MV-4-11 (cell line): ENCODE measurements at regions not wholly inside any gene's neighbourhood (a gene's known extent, or its start where the extent isn't known, plus 50 kb on each side); places are given as distances from the start of the nearest gene placed in this dataset.
A peak's percentile ranks its signal among the peaks of the same experiment; 100 is the strongest.

ENCODE experiments used
- DNase-seq: peaks from one replicate; lab custom pipeline; 2025; lab: John Stamatoyannopoulos, UW

DNA sequence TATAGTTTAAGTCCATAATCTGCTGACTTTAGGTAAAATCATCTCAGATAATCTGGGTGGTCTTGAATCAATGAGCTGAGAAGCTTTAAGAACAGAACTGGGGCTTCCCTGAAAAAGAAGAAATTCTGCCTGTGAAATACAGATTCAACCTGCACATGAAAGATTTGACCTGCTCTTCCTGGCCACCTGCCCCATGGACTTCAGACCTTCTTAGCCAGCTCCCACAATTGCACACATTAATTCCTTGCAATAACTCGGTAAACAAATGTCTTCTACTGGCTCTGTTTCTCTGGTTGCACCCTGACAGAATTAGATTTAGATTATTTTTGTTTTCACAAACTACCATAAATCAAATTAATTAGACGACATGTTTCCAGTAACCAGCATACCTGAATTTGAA, 2117.9 kb upstream of the C9orf72 start:
- DNase-seq = no peak

GRCh38 chr9:29691758-29692407, 2118.6 kb upstream of the C9orf72 start:
- DNase-seq = peak; percentile 38

- DNase-seq = no peak
Measured at GRCh38 chr9:29697011-29697410, 2123.7 kb upstream of the C9orf72 start.

DNA sequence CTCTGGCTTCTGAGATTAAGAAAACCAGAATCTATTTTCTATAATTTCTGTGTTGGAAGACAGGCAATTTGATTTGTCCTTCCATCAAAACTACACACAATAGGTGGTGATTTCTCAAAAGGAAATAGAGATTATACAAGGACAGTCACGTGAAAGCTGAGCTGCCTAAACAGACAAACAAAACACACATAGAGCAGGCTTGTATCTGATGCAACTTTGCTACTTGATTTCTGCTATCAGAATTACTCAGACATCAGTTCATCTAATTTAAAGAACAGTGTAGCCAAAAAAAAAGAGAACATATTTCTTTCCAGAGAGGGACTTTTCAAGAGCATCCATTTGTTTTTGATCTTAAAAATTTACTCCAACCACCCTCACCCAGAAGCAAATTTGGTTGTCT, 2128.3 kb upstream of the C9orf72 start:
- DNase-seq = no peak

GRCh38 chr9:29701971-29702370, 2128.7 kb upstream of the C9orf72 start:
- DNase-seq = no peak

DNA sequence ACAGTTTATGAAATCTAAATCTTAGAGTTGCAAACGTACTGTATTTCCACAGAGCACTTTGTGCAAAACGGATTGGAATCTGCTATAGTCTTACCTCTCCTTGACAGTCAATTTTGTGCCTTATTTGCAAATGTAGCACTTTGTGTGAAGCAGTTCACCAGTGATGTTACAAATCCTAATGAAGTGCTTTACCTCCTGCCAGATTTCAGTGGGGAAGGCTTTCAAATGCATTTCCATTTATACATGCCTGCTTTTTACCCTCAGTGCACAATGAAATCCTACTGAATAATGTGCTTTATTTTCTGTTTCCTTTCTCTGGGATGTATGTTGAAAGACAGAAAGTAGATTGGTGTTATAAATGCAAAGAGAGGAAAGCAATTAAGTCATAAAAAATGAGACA, 2141.6 kb upstream of the C9orf72 start:
- DNase-seq = no peak

- DNase-seq = no peak
Measured at GRCh38 chr9:29717631-29718030, 2144.3 kb upstream of the C9orf72 start.

- no peak for DNase-seq
Measured at GRCh38 chr9:29730163-29730562, 2156.9 kb upstream of the C9orf72 start.

DNA sequence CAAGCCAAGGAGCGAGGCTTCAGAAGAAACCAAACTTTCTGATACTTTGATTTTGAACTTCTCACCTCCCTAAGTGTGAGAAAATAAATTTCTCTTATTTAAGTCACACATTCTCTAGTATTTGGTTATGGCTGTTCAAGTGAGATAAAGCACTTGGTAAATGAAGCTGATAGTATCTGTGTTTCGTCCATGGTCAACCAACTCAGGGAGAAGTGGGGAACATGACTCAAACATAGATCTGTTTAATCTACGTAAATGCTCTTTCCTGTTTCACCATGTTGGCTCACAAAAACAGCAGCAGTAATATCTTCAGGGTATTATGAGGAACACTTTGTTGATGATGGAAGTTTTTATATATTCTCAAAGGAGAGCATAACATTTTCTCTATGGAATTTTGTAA, 2167.2 kb upstream of the C9orf72 start:
- no peak for DNase-seq

DNA sequence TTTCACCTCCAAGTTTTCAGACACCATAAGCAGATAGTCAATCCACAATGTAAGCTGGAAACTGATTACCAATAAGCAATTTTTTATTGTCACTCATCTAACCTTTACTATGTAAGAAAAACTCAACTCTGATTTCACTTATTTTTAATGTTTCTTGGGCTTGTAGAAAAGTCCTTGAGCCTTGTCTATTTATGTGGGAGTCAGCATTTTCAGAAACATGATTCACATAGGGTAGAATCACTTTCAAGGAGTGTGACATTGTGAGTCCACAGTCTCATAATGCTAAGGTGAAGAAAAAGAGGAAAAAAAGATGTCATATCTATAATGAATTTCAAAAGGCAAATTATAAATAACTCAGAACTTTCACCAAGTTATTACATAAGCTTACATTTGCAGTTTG, 2167.9 kb upstream of the C9orf72 start:
- DNase-seq = no peak

- no peak for DNase-seq
Measured at GRCh38 chr9:29750062-29750461, 2176.8 kb upstream of the C9orf72 start.

DNA sequence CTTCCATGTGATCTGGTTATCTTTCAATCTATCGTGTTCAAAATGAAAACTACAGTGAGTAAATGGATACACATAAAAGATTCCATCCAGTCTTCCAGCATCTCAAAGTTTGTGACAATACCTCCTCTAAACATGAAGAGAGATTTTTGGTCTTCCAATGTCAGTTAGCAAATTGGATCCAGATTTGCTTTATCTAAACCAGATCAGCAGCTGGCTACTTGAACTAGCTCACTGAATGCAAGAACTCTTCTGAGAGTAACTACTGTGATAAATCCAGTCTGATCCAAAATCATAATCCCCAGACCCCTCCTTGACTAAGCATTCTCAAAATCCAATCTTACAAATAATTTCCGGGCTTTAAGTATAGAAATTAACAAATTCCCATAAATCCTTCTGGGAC, 2177.9 kb upstream of the C9orf72 start:
- no peak for DNase-seq

DNA sequence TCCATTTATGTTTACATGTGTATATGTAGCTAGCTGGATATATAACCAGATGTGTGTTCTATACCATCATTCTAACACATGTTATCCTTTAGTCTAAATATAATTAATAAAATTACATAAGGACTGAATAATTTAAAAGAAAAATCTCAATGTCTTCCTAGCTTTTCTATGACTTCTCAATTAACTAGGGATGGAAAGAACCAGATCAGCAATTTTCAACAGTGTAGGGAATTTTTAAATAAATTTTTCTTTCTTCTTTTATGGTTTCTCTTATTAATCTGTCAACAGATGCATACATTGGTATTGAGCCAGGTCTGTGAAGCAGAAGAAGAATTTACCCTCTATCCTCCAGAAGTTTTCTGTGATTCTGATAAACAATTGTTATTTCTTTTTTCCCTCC, 2180.4 kb upstream of the C9orf72 start:
- no peak for DNase-seq

GRCh38 chr9:29769019-29769418, 2195.7 kb upstream of the C9orf72 start:
- no peak for DNase-seq

DNA sequence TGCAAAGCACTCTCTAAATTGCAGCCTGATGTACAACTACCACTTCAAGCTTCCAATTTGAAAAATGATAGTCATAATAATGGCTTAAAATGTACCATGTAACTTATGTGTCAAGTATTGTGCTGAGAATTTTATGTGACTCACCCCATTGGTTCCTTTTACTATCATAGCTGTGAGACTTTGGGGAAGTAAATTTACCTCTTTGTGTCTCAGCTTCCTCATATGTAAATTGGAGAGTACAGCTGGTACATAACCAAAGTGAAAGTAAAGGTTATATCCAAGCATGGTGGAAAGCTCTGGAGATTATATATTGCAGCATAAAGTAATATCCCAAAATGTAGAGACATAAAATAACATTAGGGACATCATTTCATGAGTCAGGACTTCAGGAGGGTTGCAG, 2200.4 kb upstream of the C9orf72 start:
- peak; percentile 66 for DNase-seq

DNA sequence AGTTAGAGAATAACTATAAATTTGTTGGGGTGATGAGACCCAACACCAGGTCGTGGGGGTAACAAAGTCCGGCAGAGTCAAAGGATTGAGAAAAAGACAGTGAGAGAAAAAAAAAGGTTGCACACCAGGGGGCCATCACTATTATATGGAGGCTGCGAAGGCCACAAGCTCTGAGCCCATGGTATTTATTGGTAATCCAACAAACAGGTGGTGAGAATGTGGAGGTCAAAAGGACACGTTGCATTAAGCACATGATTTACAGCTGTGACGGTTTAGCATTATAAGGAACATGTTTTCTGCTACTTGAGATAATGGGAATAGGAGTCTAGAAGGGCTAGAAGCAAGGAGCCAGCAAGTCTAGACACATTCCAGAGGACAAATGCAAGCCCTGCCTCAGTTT, 2202.2 kb upstream of the C9orf72 start:
- DNase-seq = no peak

DNA sequence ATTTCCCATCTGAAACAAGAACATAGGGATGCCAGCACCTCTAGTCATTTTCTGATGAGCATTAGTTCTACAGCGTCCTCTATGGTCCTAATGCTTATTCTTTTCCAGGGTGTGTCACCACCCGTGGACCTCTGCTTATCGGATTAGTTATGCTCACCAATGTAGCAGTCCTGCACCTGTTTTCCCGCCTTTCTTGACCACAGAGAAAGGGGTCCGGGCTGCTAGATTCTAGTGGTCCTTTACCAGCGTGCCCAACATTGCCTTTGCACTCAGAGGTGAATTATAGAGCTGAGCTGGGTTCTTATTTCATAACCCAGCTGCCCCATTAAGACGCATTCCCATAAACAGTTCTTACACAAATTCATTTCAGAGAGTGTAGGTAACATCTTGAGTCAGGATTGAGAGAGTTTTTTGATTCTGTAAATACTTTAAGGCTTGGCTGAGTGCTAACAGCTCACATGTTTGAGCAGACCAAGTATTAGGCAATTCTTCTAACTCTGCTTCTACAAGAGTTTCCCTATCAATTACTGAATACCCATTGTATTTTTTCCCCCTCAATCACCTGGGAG, 2205.1 kb upstream of the C9orf72 start:
- DNase-seq = no peak

- DNase-seq = no peak
Measured at GRCh38 chr9:29793970-29794369, 2220.7 kb upstream of the C9orf72 start.

GRCh38 chr9:29796291-29796952, 2223.1 kb upstream of the C9orf72 start:
- DNase-seq = no peak

- DNase-seq = no peak
Measured at GRCh38 chr9:29798599-29798998, 2225.3 kb upstream of the C9orf72 start.

DNA sequence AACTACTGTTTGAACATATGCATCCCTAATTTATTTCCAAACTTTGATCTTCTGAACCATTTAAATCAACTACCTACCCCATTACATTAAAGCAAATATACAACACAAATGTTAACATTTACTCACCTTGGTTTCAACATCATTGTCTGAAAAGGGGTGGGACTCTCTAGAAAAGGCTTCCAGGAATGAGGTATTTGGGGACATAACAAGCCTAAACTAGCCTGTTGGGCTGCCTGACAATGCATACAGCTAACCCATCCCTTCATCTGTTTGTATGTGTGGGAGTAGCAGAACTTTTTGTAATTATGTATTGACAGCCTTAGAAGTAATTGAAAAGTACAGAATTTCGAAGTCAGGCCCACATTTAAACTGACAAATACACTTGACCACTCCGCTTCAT, 2225.9 kb upstream of the C9orf72 start:
- no peak for DNase-seq

GRCh38 chr9:29800821-29801220, 2227.5 kb upstream of the C9orf72 start:
- no peak for DNase-seq

GRCh38 chr9:29802454-29802853, 2229.2 kb upstream of the C9orf72 start:
- DNase-seq = no peak
